ENCODE measurements at regions not wholly inside any gene's neighbourhood (a gene's known extent, or its start where the extent isn't known, plus 50 kb on each side); places are given as distances from the start of the nearest gene placed in this dataset.
"Not testable (repeated sequence)": the region's sequence is repeated elsewhere in the genome, so short reads cannot be mapped to it uniquely, and the experiment has no call there.

GRCh38 chr17:74115586-74115985 is 87.9 kb upstream of the RPL38 start:
- no peak for DNase-seq (ENCODE audit: low spot score)

- no peak for DNase-seq (ENCODE audit: low spot score)
Measured at GRCh38 chr17:74116087-74116717, 87.3 kb upstream of the RPL38 start.

GRCh38 chr17:74117087-74117698 is 86.3 kb upstream of the RPL38 start:
- DNase-seq (ENCODE audit: low spot score) = no peak

GRCh38 chr17:74117999-74118421 is 85.5 kb upstream of the RPL38 start:
- no peak for DNase-seq (ENCODE audit: low spot score)

- DNase-seq (ENCODE audit: low spot score) = no peak
Measured at GRCh38 chr17:74118504-74118903, 85.0 kb upstream of the RPL38 start.

- no peak for DNase-seq (ENCODE audit: low spot score)
Measured at GRCh38 chr17:74119049-74119580, 84.4 kb upstream of the RPL38 start.

- no peak for DNase-seq (ENCODE audit: low spot score)
Measured at GRCh38 chr17:74119965-74120364, 83.5 kb upstream of the RPL38 start.

GRCh38 chr17:74123350-74123749 is 80.1 kb upstream of the RPL38 start:
- no peak for DNase-seq (ENCODE audit: low spot score)

GRCh38 chr17:74123866-74124444 is 79.5 kb upstream of the RPL38 start:
- no peak for DNase-seq (ENCODE audit: low spot score)

GRCh38 chr17:74125156-74125555 is 78.3 kb upstream of the RPL38 start:
- DNase-seq (ENCODE audit: low spot score) = no peak

GRCh38 chr17:74126179-74126900 is 77.1 kb upstream of the RPL38 start:
- DNase-seq (ENCODE audit: low spot score) = no peak

GRCh38 chr17:74126959-74127358 is 76.5 kb upstream of the RPL38 start:
- no peak for DNase-seq (ENCODE audit: low spot score)

- no peak for DNase-seq (ENCODE audit: low spot score)
Measured at GRCh38 chr17:74128456-74129211, 74.8 kb upstream of the RPL38 start.

GRCh38 chr17:74129800-74130199 is 73.7 kb upstream of the RPL38 start:
- not testable (repeated sequence) for DNase-seq (ENCODE audit: low spot score)

- DNase-seq (ENCODE audit: low spot score) = no peak
Measured at GRCh38 chr17:74130276-74130675, 73.2 kb upstream of the RPL38 start.

GRCh38 chr17:74130841-74131240 is 72.6 kb upstream of the RPL38 start:
- no peak for DNase-seq (ENCODE audit: low spot score)

GRCh38 chr17:74132354-74132753 is 71.1 kb upstream of the RPL38 start:
- DNase-seq (ENCODE audit: low spot score) = no peak

- DNase-seq (ENCODE audit: low spot score) = no peak
Measured at GRCh38 chr17:74133740-74134139, 69.7 kb upstream of the RPL38 start.

GRCh38 chr17:74134234-74134633 is 69.2 kb upstream of the RPL38 start:
- DNase-seq (ENCODE audit: low spot score) = not testable (repeated sequence)

- DNase-seq (ENCODE audit: low spot score) = no peak
Measured at GRCh38 chr17:74134991-74135390, 68.5 kb upstream of the RPL38 start.

GRCh38 chr17:74135391-74136167 is 67.9 kb upstream of the RPL38 start:
- DNase-seq (ENCODE audit: low spot score) = no peak
